ENCODE measurements at regions not wholly inside any gene's neighbourhood (a gene's known extent, or its start where the extent isn't known, plus 50 kb on each side); places are given as distances from the start of the nearest gene placed in this dataset.

- TF ChIP-seq, protein P1, sequence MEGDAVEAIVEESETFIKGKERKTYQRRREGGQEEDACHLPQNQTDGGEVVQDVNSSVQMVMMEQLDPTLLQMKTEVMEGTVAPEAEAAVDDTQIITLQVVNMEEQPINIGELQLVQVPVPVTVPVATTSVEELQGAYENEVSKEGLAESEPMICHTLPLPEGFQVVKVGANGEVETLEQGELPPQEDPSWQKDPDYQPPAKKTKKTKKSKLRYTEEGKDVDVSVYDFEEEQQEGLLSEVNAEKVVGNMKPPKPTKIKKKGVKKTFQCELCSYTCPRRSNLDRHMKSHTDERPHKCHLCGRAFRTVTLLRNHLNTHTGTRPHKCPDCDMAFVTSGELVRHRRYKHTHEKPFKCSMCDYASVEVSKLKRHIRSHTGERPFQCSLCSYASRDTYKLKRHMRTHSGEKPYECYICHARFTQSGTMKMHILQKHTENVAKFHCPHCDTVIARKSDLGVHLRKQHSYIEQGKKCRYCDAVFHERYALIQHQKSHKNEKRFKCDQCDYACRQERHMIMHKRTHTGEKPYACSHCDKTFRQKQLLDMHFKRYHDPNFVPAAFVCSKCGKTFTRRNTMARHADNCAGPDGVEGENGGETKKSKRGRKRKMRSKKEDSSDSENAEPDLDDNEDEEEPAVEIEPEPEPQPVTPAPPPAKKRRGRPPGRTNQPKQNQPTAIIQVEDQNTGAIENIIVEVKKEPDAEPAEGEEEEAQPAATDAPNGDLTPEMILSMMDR (IDR thresholded peaks at IDR 0.05; ENCODE audit: control extremely low read depth, extremely low read depth, low read depth, missing control alignments): no peak
- POLR2A ChIA-PET: no interaction called here
- CTCF ChIA-PET: no interaction called here
- peak; percentile 0 for DNase-seq (ENCODE audit: extremely low spot score)
Observed at GRCh38 chrY:16562491-16562890, 1317.5 kb downstream of the CDY2B start.

GRCh38 chrY:16522021-16522420 is 1358.0 kb downstream of the CDY2B start:
- POLR2A ChIA-PET: no interaction called here
- TF ChIP-seq, protein P1 (IDR thresholded peaks at IDR 0.05; ENCODE audit: control extremely low read depth, extremely low read depth, low read depth, missing control alignments): no peak
- no peak for DNase-seq (ENCODE audit: extremely low spot score)
- CTCF ChIA-PET: no interaction called here

GRCh38 chrY:16502733-16503214 is 1377.2 kb downstream of the CDY2B start:
- POLR2A ChIA-PET: no interaction called here
- TF ChIP-seq, protein P1 (IDR thresholded peaks at IDR 0.05; ENCODE audit: control extremely low read depth, extremely low read depth, low read depth, missing control alignments): no peak
- CTCF ChIA-PET: no interaction called here
- no peak for DNase-seq (ENCODE audit: extremely low spot score)

GRCh38 chrY:16490706-16491105 is 1389.3 kb downstream of the CDY2B start:
- DNase-seq (ENCODE audit: extremely low spot score): no peak
- ChIA-PET POLR2A (no interaction called here), CTCF (no interaction called here)
- TF ChIP-seq, protein P1 (IDR thresholded peaks at IDR 0.05; ENCODE audit: control extremely low read depth, extremely low read depth, low read depth, missing control alignments): no peak

GRCh38 chrY:16486696-16487215 is 1393.3 kb downstream of the CDY2B start:
- CTCF ChIA-PET: no interaction called here
- TF ChIP-seq, protein P1 (IDR thresholded peaks at IDR 0.05; ENCODE audit: control extremely low read depth, extremely low read depth, low read depth, missing control alignments): no peak
- POLR2A ChIA-PET: no interaction called here
- no peak for DNase-seq (ENCODE audit: extremely low spot score)

GRCh38 chrY:16480031-16480430 is 1400.0 kb downstream of the CDY2B start:
- TF ChIP-seq, protein P1 (IDR thresholded peaks at IDR 0.05; ENCODE audit: control extremely low read depth, extremely low read depth, low read depth, missing control alignments): no peak
- ChIA-PET POLR2A (no interaction called here), CTCF (no interaction called here)
- no peak for DNase-seq (ENCODE audit: extremely low spot score)

- ChIA-PET CTCF (no interaction called here), POLR2A (no interaction called here)
- TF ChIP-seq, protein P1 (IDR thresholded peaks at IDR 0.05; ENCODE audit: control extremely low read depth, extremely low read depth, low read depth, missing control alignments): no peak
- no peak for DNase-seq (ENCODE audit: extremely low spot score)
Observed at GRCh38 chrY:16474053-16474452, 1406.0 kb downstream of the CDY2B start.

Data from GM10248 (cell line).